T-helper 2 cell treated with Interferon-gamma antibody and Interleukin-4, amounts not matched to agents 5 μg/mL and 100 μg/mL, for 36 hours (primary cell): ENCODE measurements at regions not wholly inside any gene's neighbourhood (a gene's known extent, or its start where the extent isn't known, plus 50 kb on each side); places are given as distances from the start of the nearest gene placed in this dataset.

Experiments
- DNase-seq: peaks from one replicate; pipeline ENCODE4 v3.0.0; 2021; ENCODE audit warnings: low spot score
- H3K27ac Mint-ChIP-seq: one replicate; pipeline ENCODE4 v1.8.0; 2021; ENCODE audit warnings: mild to moderate bottlenecking, mixed read lengths
- H3K27me3 Mint-ChIP-seq: one replicate; pipeline ENCODE4 v1.8.0; 2021; ENCODE audit warnings: low read depth, mixed read lengths
- H3K36me3 Mint-ChIP-seq: one replicate; pipeline ENCODE4 v1.8.0; 2021; ENCODE audit warnings: low read depth, mixed read lengths
- H3K4me1 Mint-ChIP-seq: one replicate; pipeline ENCODE4 v1.8.0; 2021; ENCODE audit warnings: low read depth, mixed read lengths
- H3K4me3 Mint-ChIP-seq: one replicate; pipeline ENCODE4 v1.8.0; 2022; ENCODE audit warnings: mild to moderate bottlenecking, moderate library complexity, mixed read lengths
- H3K9me3 Mint-ChIP-seq: one replicate; pipeline ENCODE4 v1.8.0; 2021; ENCODE audit warnings: mixed read lengths

GRCh38 chr14:79967453-79967852 lies 243.9 kb downstream of the DIO2 start:
- no peak overlapping the region for H3K4me3 Mint-ChIP-seq
- H3K36me3 Mint-ChIP-seq: no peaks in the 10 kb centered on the region
- no peaks in the 10 kb centered on the region for H3K27me3 Mint-ChIP-seq
- H3K9me3 Mint-ChIP-seq: peaks cover 24% of the 10 kb centered on the region
- no peak for DNase-seq
- H3K27ac Mint-ChIP-seq: no peak overlapping the region
- H3K4me1 Mint-ChIP-seq: no peaks in the 10 kb centered on the region

- no peak for DNase-seq
- H3K27ac Mint-ChIP-seq: no peak overlapping the region
- H3K27me3 Mint-ChIP-seq: no peaks in the 10 kb centered on the region
- no peaks in the 10 kb centered on the region for H3K4me1 Mint-ChIP-seq
- no peaks in the 10 kb centered on the region for H3K36me3 Mint-ChIP-seq
- H3K9me3 Mint-ChIP-seq: peaks cover 27% of the 10 kb centered on the region
- no peak overlapping the region for H3K4me3 Mint-ChIP-seq
Observed at GRCh38 chr14:79967001-79967400, 244.3 kb downstream of the DIO2 start.

- Mint-ChIP-seq H3K4me3 (no peak overlapping the region), H3K4me1 (no peaks in the 10 kb centered on the region), H3K27ac (no peak overlapping the region), H3K27me3 (no peaks in the 10 kb centered on the region), H3K9me3 (peaks cover 27% of the 10 kb centered on the region), H3K36me3 (no peaks in the 10 kb centered on the region)
- DNase-seq: no peak
Observed at GRCh38 chr14:79965896-79966295, 245.4 kb downstream of the DIO2 start.

GRCh38 chr14:79961197-79961596 lies 250.1 kb downstream of the DIO2 start:
- no peaks in the 10 kb centered on the region for H3K36me3 Mint-ChIP-seq
- no peak overlapping the region for H3K4me3 Mint-ChIP-seq
- DNase-seq: no peak
- H3K9me3 Mint-ChIP-seq: peaks cover 21% of the 10 kb centered on the region
- no peak overlapping the region for H3K27ac Mint-ChIP-seq
- H3K27me3 Mint-ChIP-seq: no peaks in the 10 kb centered on the region
- no peaks in the 10 kb centered on the region for H3K4me1 Mint-ChIP-seq

DNA sequence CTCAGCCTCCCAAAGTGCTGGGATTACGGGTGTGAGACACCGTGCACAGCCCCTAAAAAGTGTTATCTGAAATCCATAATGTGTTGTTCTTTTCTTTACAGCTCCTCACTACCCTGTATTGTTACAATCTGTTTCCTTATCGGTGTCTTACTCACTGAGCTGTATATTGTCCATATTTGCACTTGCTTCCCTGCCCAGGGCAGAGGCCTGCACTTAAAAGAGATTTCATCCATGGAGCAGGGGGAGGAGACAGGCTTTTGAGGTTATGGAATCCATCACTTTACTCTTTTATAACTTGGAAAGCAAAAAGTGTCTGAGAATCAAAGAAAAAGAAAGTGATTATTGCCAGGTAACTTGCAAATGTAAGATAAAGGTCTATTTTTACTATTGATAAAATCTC lies 251.0 kb downstream of the DIO2 start:
- no peaks in the 10 kb centered on the region for H3K27me3 Mint-ChIP-seq
- H3K27ac Mint-ChIP-seq: no peak overlapping the region
- no peaks in the 10 kb centered on the region for H3K36me3 Mint-ChIP-seq
- peaks cover 25% of the 10 kb centered on the region for H3K9me3 Mint-ChIP-seq
- H3K4me1 Mint-ChIP-seq: no peaks in the 10 kb centered on the region
- H3K4me3 Mint-ChIP-seq: no peak overlapping the region
- DNase-seq: no peak

GRCh38 chr14:79951572-79951971 lies 259.7 kb downstream of the DIO2 start:
- H3K36me3 Mint-ChIP-seq: no peaks in the 10 kb centered on the region
- no peaks in the 10 kb centered on the region for H3K27me3 Mint-ChIP-seq
- no peaks in the 10 kb centered on the region for H3K4me1 Mint-ChIP-seq
- H3K9me3 Mint-ChIP-seq: peaks cover 41% of the 10 kb centered on the region
- no peak overlapping the region for H3K4me3 Mint-ChIP-seq
- no peak overlapping the region for H3K27ac Mint-ChIP-seq
- no peak for DNase-seq

DNA sequence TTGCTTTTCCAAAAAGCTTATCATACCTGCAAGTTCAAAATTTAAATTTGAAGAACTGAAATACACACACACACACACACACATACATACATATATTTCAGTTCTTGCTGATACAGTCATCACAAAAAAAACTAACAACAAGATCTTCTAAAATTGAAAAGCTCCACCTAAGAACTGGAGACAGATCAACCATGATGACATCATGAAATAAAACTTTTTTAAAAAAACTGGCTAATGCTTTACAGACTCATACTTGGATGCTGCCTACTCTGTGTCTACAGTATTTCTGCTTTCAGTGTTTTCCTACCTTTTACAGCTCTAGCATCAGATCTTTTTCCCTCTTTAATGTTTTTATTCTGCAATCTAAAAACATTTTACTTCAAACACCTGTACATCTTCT lies 261.4 kb downstream of the DIO2 start:
- Mint-ChIP-seq H3K4me3 (no peak overlapping the region), H3K36me3 (no peaks in the 10 kb centered on the region), H3K27ac (no peak overlapping the region), H3K9me3 (peaks cover 34% of the 10 kb centered on the region), H3K4me1 (no peaks in the 10 kb centered on the region), H3K27me3 (no peaks in the 10 kb centered on the region)
- no peak for DNase-seq

DNA sequence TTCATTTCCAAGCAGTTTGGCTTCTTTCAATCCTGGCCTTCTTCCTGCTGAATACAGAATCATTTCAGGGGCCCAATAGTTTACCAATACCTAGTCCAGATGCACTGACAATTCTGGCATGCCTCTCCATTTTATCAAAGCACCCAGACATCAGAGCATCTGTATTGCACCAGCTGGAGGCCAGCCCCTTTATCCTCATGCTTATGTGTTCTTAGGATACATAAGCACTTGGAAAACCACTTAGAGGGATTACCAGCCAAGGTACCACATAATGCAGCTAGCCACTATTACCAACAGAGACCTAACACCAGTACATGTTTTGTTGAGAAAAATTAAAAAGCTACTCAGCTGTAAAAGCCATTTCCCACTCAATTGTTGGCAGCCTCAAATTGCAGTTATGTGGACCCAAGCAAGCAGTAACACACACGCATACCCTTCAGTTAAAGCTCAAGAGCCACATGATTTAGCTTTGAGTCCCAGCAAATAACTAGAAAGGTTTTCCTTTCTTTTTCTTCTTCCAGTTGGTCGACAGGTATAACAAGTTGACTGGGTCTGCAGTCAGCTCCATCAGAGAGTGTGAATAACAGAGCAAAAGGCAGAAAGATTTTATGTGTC lies 263.8 kb downstream of the DIO2 start:
- no peak overlapping the region for H3K27ac Mint-ChIP-seq
- DNase-seq: no peak
- no peaks in the 10 kb centered on the region for H3K4me1 Mint-ChIP-seq
- H3K27me3 Mint-ChIP-seq: no peaks in the 10 kb centered on the region
- no peak overlapping the region for H3K4me3 Mint-ChIP-seq
- peaks cover 37% of the 10 kb centered on the region for H3K9me3 Mint-ChIP-seq
- no peaks in the 10 kb centered on the region for H3K36me3 Mint-ChIP-seq

GRCh38 chr14:79939235-79939634 lies 272.1 kb downstream of the DIO2 start:
- Mint-ChIP-seq H3K27me3 (no peaks in the 10 kb centered on the region), H3K36me3 (no peaks in the 10 kb centered on the region)

DNA sequence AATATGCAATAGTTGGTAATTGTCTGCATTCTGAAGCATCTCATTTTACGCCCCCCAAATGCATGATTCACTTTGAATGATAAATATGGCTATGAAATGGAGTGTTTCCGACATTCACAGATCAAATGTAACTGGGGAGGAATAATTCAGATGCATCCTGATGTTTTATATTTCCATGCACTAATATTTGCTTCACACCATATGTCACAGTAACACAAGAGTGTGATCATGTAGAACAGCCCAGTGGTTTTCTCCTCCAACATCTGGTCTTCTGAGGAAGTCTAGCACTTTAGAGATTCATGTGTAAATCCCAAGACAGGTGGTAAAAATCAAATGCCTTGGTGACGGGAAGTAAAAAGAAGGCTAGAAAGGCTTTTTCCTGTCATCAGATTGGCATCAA lies 273.1 kb downstream of the DIO2 start:
- peaks cover 17% of the 10 kb centered on the region for H3K9me3 Mint-ChIP-seq
- no peaks in the 10 kb centered on the region for H3K27me3 Mint-ChIP-seq
- H3K4me3 Mint-ChIP-seq: no peak overlapping the region
- no peak overlapping the region for H3K27ac Mint-ChIP-seq
- no peak for DNase-seq
- no peaks in the 10 kb centered on the region for H3K4me1 Mint-ChIP-seq
- H3K36me3 Mint-ChIP-seq: no peaks in the 10 kb centered on the region

More at GRCh38 chr14:79939235-79939634, 272.1 kb downstream of the DIO2 start:
- DNase-seq: no peak
- H3K4me1 Mint-ChIP-seq: no peaks in the 10 kb centered on the region
- no peak overlapping the region for H3K4me3 Mint-ChIP-seq
- peaks cover 22% of the 10 kb centered on the region for H3K9me3 Mint-ChIP-seq
- no peak overlapping the region for H3K27ac Mint-ChIP-seq

- Mint-ChIP-seq H3K36me3 (no peaks in the 10 kb centered on the region), H3K27ac (no peak overlapping the region), H3K4me3 (no peak overlapping the region), H3K4me1 (no peaks in the 10 kb centered on the region), H3K27me3 (no peaks in the 10 kb centered on the region), H3K9me3 (peaks cover 12% of the 10 kb centered on the region)
- DNase-seq: no peak
Observed at GRCh38 chr14:79937433-79937832, 273.9 kb downstream of the DIO2 start.

- no peaks in the 10 kb centered on the region for H3K36me3 Mint-ChIP-seq
- H3K9me3 Mint-ChIP-seq: peaks cover 29% of the 10 kb centered on the region
- no peaks in the 10 kb centered on the region for H3K27me3 Mint-ChIP-seq
- H3K4me3 Mint-ChIP-seq: no peak overlapping the region
- no peak for DNase-seq
- no peaks in the 10 kb centered on the region for H3K4me1 Mint-ChIP-seq
- no peak overlapping the region for H3K27ac Mint-ChIP-seq
Observed at GRCh38 chr14:79924551-79924950, 286.8 kb downstream of the DIO2 start.

- peaks cover 28% of the 10 kb centered on the region for H3K9me3 Mint-ChIP-seq
- DNase-seq: no peak
Observed at GRCh38 chr14:79920180-79920692, 291.1 kb downstream of the DIO2 start.

More at GRCh38 chr14:79920180-79920692, 291.1 kb downstream of the DIO2 start:
- Mint-ChIP-seq H3K4me3 (no peak overlapping the region), H3K36me3 (no peaks in the 10 kb centered on the region), H3K4me1 (no peaks in the 10 kb centered on the region), H3K27ac (no peak overlapping the region), H3K27me3 (no peaks in the 10 kb centered on the region)
